ENCODE measurements at regions not wholly inside any gene's neighbourhood (a gene's known extent, or its start where the extent isn't known, plus 50 kb on each side); places are given as distances from the start of the nearest gene placed in this dataset.
A peak's percentile ranks its signal among the peaks of the same experiment; 100 is the strongest.

GRCh38 chr14:97866664-97867063 lies 1069.5 kb downstream of the VRK1 start:
- peak; percentile 51 for DNase-seq (ENCODE audit: low read depth, low spot score)
- no peaks in the 10 kb centered on the region; the same call in 1 of the 2 replicates for H3K9me3 ChIP-seq (ENCODE audit: insufficient read depth, low read length)

GRCh38 chr14:97873291-97873690 lies 1076.1 kb downstream of the VRK1 start:
- Histone ChIP-seq H3K36me3 (ENCODE audit: insufficient read depth, insufficient read length, low read length) (no peaks in the 10 kb centered on the region), H3K9ac (ENCODE audit: insufficient read length, low read depth) (no peak overlapping the region), H3K4me1 (ENCODE audit: insufficient read depth, insufficient read length) (no peaks in the 10 kb centered on the region), H3K27me3 (ENCODE audit: insufficient read depth, insufficient read length) (no peaks in the 10 kb centered on the region), H3K4me3 (ENCODE audit: insufficient read length, low read depth) (no peak overlapping the region), H3K9me3 (ENCODE audit: insufficient read depth, low read length) (no peaks in the 10 kb centered on the region)
- DNase-seq (ENCODE audit: low read depth, low spot score): no peak
- TF ChIP-seq SUZ12 (IDR thresholded peaks at IDR 0.05; ENCODE audit: extremely low read depth, insufficient read depth, insufficient read length): no peak
- TF ChIP-seq ZNF274 (IDR thresholded peaks at IDR 0.05; ENCODE audit: low read depth, low read length): no peak
- no peak for TF ChIP-seq YY1 (IDR thresholded peaks at IDR 0.05; ENCODE audit: insufficient read depth, insufficient read length)

More at GRCh38 chr14:97866664-97867063, 1069.5 kb downstream of the VRK1 start:
- no peak for TF ChIP-seq YY1 (IDR thresholded peaks at IDR 0.05; ENCODE audit: insufficient read depth, insufficient read length)
- no peak for TF ChIP-seq ZNF274 (IDR thresholded peaks at IDR 0.05; ENCODE audit: low read depth, low read length)
- no peak for TF ChIP-seq SUZ12 (IDR thresholded peaks at IDR 0.05; ENCODE audit: extremely low read depth, insufficient read depth, insufficient read length)
- H3K27me3 ChIP-seq (ENCODE audit: insufficient read depth, insufficient read length): no peaks in the 10 kb centered on the region
- no peaks in the 10 kb centered on the region for H3K4me1 ChIP-seq (ENCODE audit: insufficient read depth, insufficient read length)
- H3K9ac ChIP-seq (ENCODE audit: insufficient read length, low read depth): no peak overlapping the region
- no peak overlapping the region for H3K4me3 ChIP-seq (ENCODE audit: insufficient read length, low read depth)
- no peaks in the 10 kb centered on the region for H3K36me3 ChIP-seq (ENCODE audit: insufficient read depth, insufficient read length, low read length)

- Histone ChIP-seq H3K4me1 (ENCODE audit: insufficient read depth, insufficient read length) (no peaks in the 10 kb centered on the region), H3K27me3 (ENCODE audit: insufficient read depth, insufficient read length) (no peaks in the 10 kb centered on the region), H3K9me3 (ENCODE audit: insufficient read depth, low read length) (no peaks in the 10 kb centered on the region), H3K9ac (ENCODE audit: insufficient read length, low read depth) (no peak overlapping the region), H3K36me3 (ENCODE audit: insufficient read depth, insufficient read length, low read length) (no peaks in the 10 kb centered on the region), H3K4me3 (ENCODE audit: insufficient read length, low read depth) (no peak overlapping the region)
- DNase-seq (ENCODE audit: low read depth, low spot score): no peak
- no peak for TF ChIP-seq YY1 (IDR thresholded peaks at IDR 0.05; ENCODE audit: insufficient read depth, insufficient read length)
These were observed 1077.2 kb downstream of the VRK1 start for GRCh38 chr14:97874394-97874793.

GRCh38 chr14:97878206-97878605 lies 1081.0 kb downstream of the VRK1 start:
- Histone ChIP-seq H3K27me3 (ENCODE audit: insufficient read depth, insufficient read length) (no peaks in the 10 kb centered on the region), H3K4me1 (ENCODE audit: insufficient read depth, insufficient read length) (no peaks in the 10 kb centered on the region), H3K9me3 (ENCODE audit: insufficient read depth, low read length) (no peaks in the 10 kb centered on the region), H3K4me3 (ENCODE audit: insufficient read length, low read depth) (no peak overlapping the region), H3K36me3 (ENCODE audit: insufficient read depth, insufficient read length, low read length) (no peaks in the 10 kb centered on the region), H3K9ac (ENCODE audit: insufficient read length, low read depth) (no peak overlapping the region)
- no peak for DNase-seq (ENCODE audit: low read depth, low spot score)
- no peak for TF ChIP-seq YY1 (IDR thresholded peaks at IDR 0.05; ENCODE audit: insufficient read depth, insufficient read length)
- TF ChIP-seq ZNF274 (IDR thresholded peaks at IDR 0.05; ENCODE audit: low read depth, low read length): no peak
- TF ChIP-seq SUZ12 (IDR thresholded peaks at IDR 0.05; ENCODE audit: extremely low read depth, insufficient read depth, insufficient read length): no peak

GRCh38 chr14:97878727-97879126 lies 1081.5 kb downstream of the VRK1 start:
- Histone ChIP-seq H3K4me1 (ENCODE audit: insufficient read depth, insufficient read length) (no peaks in the 10 kb centered on the region), H3K9ac (ENCODE audit: insufficient read length, low read depth) (no peak overlapping the region), H3K27me3 (ENCODE audit: insufficient read depth, insufficient read length) (no peaks in the 10 kb centered on the region), H3K4me3 (ENCODE audit: insufficient read length, low read depth) (no peak overlapping the region), H3K36me3 (ENCODE audit: insufficient read depth, insufficient read length, low read length) (no peaks in the 10 kb centered on the region), H3K9me3 (ENCODE audit: insufficient read depth, low read length) (no peaks in the 10 kb centered on the region)
- no peak for TF ChIP-seq SUZ12 (IDR thresholded peaks at IDR 0.05; ENCODE audit: extremely low read depth, insufficient read depth, insufficient read length)
- TF ChIP-seq YY1 (IDR thresholded peaks at IDR 0.05; ENCODE audit: insufficient read depth, insufficient read length): no peak
- TF ChIP-seq ZNF274 (IDR thresholded peaks at IDR 0.05; ENCODE audit: low read depth, low read length): no peak
- no peak for DNase-seq (ENCODE audit: low read depth, low spot score)

GRCh38 chr14:97887690-97888089 lies 1090.5 kb downstream of the VRK1 start:
- Histone ChIP-seq H3K4me3 (ENCODE audit: insufficient read length, low read depth) (no peak overlapping the region), H3K9me3 (ENCODE audit: insufficient read depth, low read length) (no peaks in the 10 kb centered on the region; the same call in 1 of the 2 replicates)
- no peak for TF ChIP-seq YY1 (IDR thresholded peaks at IDR 0.05; ENCODE audit: insufficient read depth, insufficient read length)
- no peak for TF ChIP-seq SUZ12 (IDR thresholded peaks at IDR 0.05; ENCODE audit: extremely low read depth, insufficient read depth, insufficient read length)
- TF ChIP-seq ZNF274 (IDR thresholded peaks at IDR 0.05; ENCODE audit: low read depth, low read length): no peak

GRCh38 chr14:97888331-97888730 lies 1091.1 kb downstream of the VRK1 start:
- Histone ChIP-seq H3K4me1 (ENCODE audit: insufficient read depth, insufficient read length) (peaks cover 5% of the 10 kb centered on the region), H3K9me3 (ENCODE audit: insufficient read depth, low read length) (no peaks in the 10 kb centered on the region; the same call in 1 of the 2 replicates), H3K27me3 (ENCODE audit: insufficient read depth, insufficient read length) (no peaks in the 10 kb centered on the region), H3K9ac (ENCODE audit: insufficient read length, low read depth) (no peak overlapping the region), H3K36me3 (ENCODE audit: insufficient read depth, insufficient read length, low read length) (no peaks in the 10 kb centered on the region), H3K4me3 (ENCODE audit: insufficient read length, low read depth) (no peak overlapping the region)
- TF ChIP-seq SUZ12 (IDR thresholded peaks at IDR 0.05; ENCODE audit: extremely low read depth, insufficient read depth, insufficient read length) (no peak), ZNF274 (IDR thresholded peaks at IDR 0.05; ENCODE audit: low read depth, low read length) (no peak), YY1 (IDR thresholded peaks at IDR 0.05; ENCODE audit: insufficient read depth, insufficient read length) (no peak)
- DNase-seq (ENCODE audit: low read depth, low spot score): no peak

More at GRCh38 chr14:97887690-97888089, 1090.5 kb downstream of the VRK1 start:
- Histone ChIP-seq H3K4me1 (ENCODE audit: insufficient read depth, insufficient read length) (peaks cover 5% of the 10 kb centered on the region), H3K27me3 (ENCODE audit: insufficient read depth, insufficient read length) (no peaks in the 10 kb centered on the region), H3K9ac (ENCODE audit: insufficient read length, low read depth) (no peak overlapping the region), H3K36me3 (ENCODE audit: insufficient read depth, insufficient read length, low read length) (no peaks in the 10 kb centered on the region)
- DNase-seq (ENCODE audit: low read depth, low spot score): no peak
